Trophoblast cell (in vitro differentiated cells and primary cell): ENCODE measurements at regions not wholly inside any gene's neighbourhood (a gene's known extent, or its start where the extent isn't known, plus 50 kb on each side); places are given as distances from the start of the nearest gene placed in this dataset.
"Not testable (repeated sequence)": the region's sequence is repeated elsewhere in the genome, so short reads cannot be mapped to it uniquely, and the experiment has no call there.

Experiments used
- DNase-seq, 2 donors: peaks; one replicate each; pipeline ENCODE4 v3.0.0-alpha.2; 2016
- H2AFZ ChIP-seq: 2 replicates; pipeline ENCODE4 v1.6.1; 2013; ENCODE audit warnings: low read length, moderate library complexity, mild to moderate bottlenecking; ENCODE audit not compliant: insufficient read depth, poor library complexity
- H2AK5ac ChIP-seq: 2 replicates; pipeline ENCODE4 v1.6.1; 2013; ENCODE audit warnings: mild to moderate bottlenecking, low read length
- H2BK120ac ChIP-seq: 2 replicates; pipeline ENCODE4 v1.6.1; 2013; ENCODE audit warnings: low read length, mild to moderate bottlenecking, moderate library complexity; ENCODE audit not compliant: insufficient read depth, poor library complexity
- H2BK12ac ChIP-seq: 2 replicates; pipeline ENCODE4 v1.6.1; 2013; ENCODE audit warnings: mild to moderate bottlenecking, low read length, moderate library complexity
- H2BK5ac ChIP-seq: 2 replicates; pipeline ENCODE4 v1.6.1; 2013; ENCODE audit warnings: low read length, low read depth, moderate library complexity, mild to moderate bottlenecking; ENCODE audit not compliant: poor library complexity
- H3K14ac ChIP-seq: 2 replicates; pipeline ENCODE4 v1.6.1; 2013; ENCODE audit warnings: mild to moderate bottlenecking, low read length
- H3K18ac ChIP-seq: 2 replicates; pipeline ENCODE4 v1.6.1; 2013; ENCODE audit warnings: mild to moderate bottlenecking, low read length
- H3K23ac ChIP-seq: 2 replicates; pipeline ENCODE4 v1.6.1; 2013; ENCODE audit warnings: low read length
- H3K27ac ChIP-seq: 2 replicates; pipeline ENCODE4 v1.5.1; 2013; ENCODE audit warnings: low read depth, mild to moderate bottlenecking, inconsistent platforms, low read length, moderate library complexity
- H3K27me3 ChIP-seq: 2 replicates; pipeline ENCODE4 v1.6.1; 2013; ENCODE audit warnings: inconsistent platforms, mild to moderate bottlenecking, low read length, moderate library complexity; ENCODE audit not compliant: insufficient read depth
- H3K36me3 ChIP-seq, 2 experiments: 1 replicate in 1 of 2; 2 replicates in 1 of 2; pipeline ENCODE4 v1.6.1; 2013; ENCODE audit warnings: low read length in 2 of 2, mild to moderate bottlenecking in 2 of 2, moderate library complexity in 1 of 2; ENCODE audit not compliant: insufficient read depth in 2 of 2, control insufficient read depth in 1 of 2
- H3K4ac ChIP-seq: 2 replicates; pipeline ENCODE4 v1.6.1; 2013; ENCODE audit warnings: low read depth, mild to moderate bottlenecking, low read length, moderate library complexity
- H3K4me1 ChIP-seq, 2 experiments: 1 replicate in 1 of 2; 2 replicates in 1 of 2; pipeline ENCODE4 v1.6.1; 2013; ENCODE audit warnings: low read length in 2 of 2, mild to moderate bottlenecking in 2 of 2, moderate library complexity in 1 of 2; ENCODE audit not compliant: insufficient read depth in 2 of 2, control insufficient read depth in 1 of 2
- H3K4me2 ChIP-seq: 2 replicates; pipeline ENCODE4 v1.6.1; 2013; ENCODE audit warnings: inconsistent platforms, mild to moderate bottlenecking, low read length, moderate library complexity
- H3K4me3 ChIP-seq: 2 replicates; pipeline ENCODE4 v1.5.1; 2013; ENCODE audit warnings: mild to moderate bottlenecking, low read depth, low read length, inconsistent platforms
- H3K79me1 ChIP-seq: one replicate; pipeline ENCODE4 v1.6.1; 2013; ENCODE audit warnings: low read length
- H3K79me2 ChIP-seq: 2 replicates; pipeline ENCODE4 v1.6.1; 2013; ENCODE audit warnings: low read length, mild to moderate bottlenecking; ENCODE audit not compliant: control insufficient read depth, insufficient read depth, poor library complexity
- H3K9ac ChIP-seq: 2 replicates; pipeline ENCODE4 v1.6.1; 2013; ENCODE audit warnings: mild to moderate bottlenecking, low read length
- H3K9me3 ChIP-seq: 2 replicates; pipeline ENCODE4 v1.6.1; 2013; ENCODE audit warnings: low read depth, mild to moderate bottlenecking, control low read depth, inconsistent platforms, low read length; ENCODE audit not compliant: insufficient read depth
- H4K12ac ChIP-seq: 2 replicates; pipeline ENCODE4 v1.6.1; 2013; ENCODE audit warnings: low read depth, mild to moderate bottlenecking, low read length, moderate library complexity
- H4K8ac ChIP-seq: 2 replicates; pipeline ENCODE4 v1.6.1; 2013; ENCODE audit warnings: low read depth, mild to moderate bottlenecking, low read length, moderate library complexity
- H4K91ac ChIP-seq: one replicate; pipeline ENCODE4 v1.6.1; 2013; ENCODE audit warnings: low read depth, mild to moderate bottlenecking, low read length, moderate library complexity
- WGBS: extraction: QIAGEN DNeasy Blood & Tissue Kit; methylation state at CpG from one replicate; pipeline ENCODE4 v1.1.7; 2013; ENCODE audit warnings: missing lambda C conversion rate; ENCODE audit not compliant: insufficient read length, insufficient coverage; ENCODE audit errors: extremely low coverage; 5-methylcytosine and 5-hydroxymethylcytosine counted together

GRCh38 chr1:101420406-101420805 lies 183.6 kb downstream of the S1PR1 start:
- no peak overlapping the region for H3K4me2 ChIP-seq
- H3K23ac ChIP-seq = no peak overlapping the region
- H2AK5ac ChIP-seq = no peak overlapping the region
- no peaks in the 10 kb centered on the region for H3K9me3 ChIP-seq
- no peaks in the 10 kb centered on the region for H3K79me1 ChIP-seq
- H3K4me3 ChIP-seq = no peak overlapping the region
- no peak overlapping the region for H4K91ac ChIP-seq
- no peak overlapping the region for H3K9ac ChIP-seq
- H3K18ac ChIP-seq = no peak overlapping the region
- H4K8ac ChIP-seq = no peak overlapping the region
- no peaks in the 10 kb centered on the region for H3K79me2 ChIP-seq
- H3K4ac ChIP-seq = no peak overlapping the region
- H4K12ac ChIP-seq = no peak overlapping the region
- no peak overlapping the region for H3K27ac ChIP-seq
- no peaks in the 10 kb centered on the region for H3K4me1 ChIP-seq
- H2BK120ac ChIP-seq = no peak overlapping the region
- H2AFZ ChIP-seq = no peak overlapping the region
- no peak overlapping the region for H2BK12ac ChIP-seq
- no peaks in the 10 kb centered on the region for H3K27me3 ChIP-seq
- H2BK5ac ChIP-seq = no peak overlapping the region
- H3K14ac ChIP-seq = no peak overlapping the region
- WGBS = 100% methylated on average over 1 of the region's 2 CpGs
- no peaks in the 10 kb centered on the region for H3K36me3 ChIP-seq
- DNase-seq = no peak

- H3K27me3 ChIP-seq, H2BK12ac ChIP-seq, H3K27ac ChIP-seq, H3K4ac ChIP-seq, DNase-seq, H3K36me3 ChIP-seq, H3K23ac ChIP-seq, H3K9me3 ChIP-seq, H3K9ac ChIP-seq, H4K12ac ChIP-seq, H3K79me2 ChIP-seq, H4K91ac ChIP-seq, H3K79me1 ChIP-seq, H2BK5ac ChIP-seq, H3K4me3 ChIP-seq, H2AK5ac ChIP-seq, H3K14ac ChIP-seq, H3K4me2 ChIP-seq, H2AFZ ChIP-seq, H2BK120ac ChIP-seq, H3K18ac ChIP-seq, H4K8ac ChIP-seq, H3K4me1 ChIP-seq: not testable (repeated sequence)
- WGBS = no CpG with 5 or more reads among the region's 1 CpG
These were observed 191.3 kb downstream of the S1PR1 start for GRCh38 chr1:101428083-101428482.

GRCh38 chr1:101428562-101428961 lies 191.7 kb downstream of the S1PR1 start:
- no peak overlapping the region for H3K4me2 ChIP-seq
- H2BK120ac ChIP-seq = no peak overlapping the region
- no peak overlapping the region for H2AFZ ChIP-seq
- no peak overlapping the region for H3K4ac ChIP-seq
- no peak overlapping the region for H2BK5ac ChIP-seq
- no peak overlapping the region for H3K18ac ChIP-seq
- no peak overlapping the region for H2BK12ac ChIP-seq
- H3K4me3 ChIP-seq = no peak overlapping the region
- no peak overlapping the region for H4K12ac ChIP-seq
- no peaks in the 10 kb centered on the region for H3K36me3 ChIP-seq
- no peak overlapping the region for H3K27ac ChIP-seq
- H3K4me1 ChIP-seq = no peaks in the 10 kb centered on the region
- no peaks in the 10 kb centered on the region for H3K9me3 ChIP-seq
- H4K8ac ChIP-seq = no peak overlapping the region
- no CpG with 5 or more reads among the region's 1 CpG for WGBS
- no peaks in the 10 kb centered on the region for H3K79me1 ChIP-seq
- no peak overlapping the region for H3K9ac ChIP-seq
- H4K91ac ChIP-seq = no peak overlapping the region
- no peak for DNase-seq
- H3K23ac ChIP-seq = no peak overlapping the region
- no peak overlapping the region for H2AK5ac ChIP-seq
- no peaks in the 10 kb centered on the region for H3K79me2 ChIP-seq
- no peaks in the 10 kb centered on the region for H3K27me3 ChIP-seq
- H3K14ac ChIP-seq = no peak overlapping the region

- no peak for DNase-seq
- H2BK12ac ChIP-seq = no peak overlapping the region
These were observed 195.2 kb downstream of the S1PR1 start for GRCh38 chr1:101431956-101432510.

More at GRCh38 chr1:101431956-101432510, 195.2 kb downstream of the S1PR1 start:
- Histone ChIP-seq H2AK5ac (no peak overlapping the region), H3K79me2 (no peaks in the 10 kb centered on the region), H3K14ac (no peak overlapping the region), H2BK120ac (no peak overlapping the region), H2BK5ac (no peak overlapping the region), H3K18ac (no peak overlapping the region), H4K12ac (no peak overlapping the region), H3K23ac (no peak overlapping the region), H3K4me1 (no peaks in the 10 kb centered on the region), H2AFZ (no peak overlapping the region), H4K8ac (no peak overlapping the region), H3K27ac (no peak overlapping the region), H3K36me3 (no peaks in the 10 kb centered on the region), H3K4me2 (no peak overlapping the region), H3K4me3 (no peak overlapping the region), H3K27me3 (no peaks in the 10 kb centered on the region), H3K4ac (no peak overlapping the region), H3K9me3 (no peaks in the 10 kb centered on the region), H3K79me1 (no peaks in the 10 kb centered on the region), H3K9ac (no peak overlapping the region), H4K91ac (no peak overlapping the region)
- no CpG with 5 or more reads among the region's 4 CpGs for WGBS
